Spinal cord (tissue), 9 donors: ENCODE measurements at regions not wholly inside any gene's neighbourhood (a gene's known extent, or its start where the extent isn't known, plus 50 kb on each side); places are given as distances from the start of the nearest gene placed in this dataset.

Experiments used
- DNase-seq, 6 donors: peaks; one replicate each; pipeline versions ENCODE4 v3.0.0 to v3.0.0-alpha.2; 2013 to 2015; ENCODE audit warnings: low spot score in 6 of 6, low read depth in 4 of 6
- H3K27ac ChIP-seq: one replicate; pipeline ENCODE4 v1.5.1; 2013; ENCODE audit warnings: low read depth, low read length, control low read depth
- H3K27me3 ChIP-seq: one replicate; pipeline ENCODE4 v1.6.1; 2013; ENCODE audit warnings: low read length; ENCODE audit not compliant: control insufficient read depth, insufficient read depth
- H3K36me3 ChIP-seq: one replicate; pipeline ENCODE4 v1.6.1; 2013; ENCODE audit warnings: low read length; ENCODE audit not compliant: control insufficient read depth, insufficient read depth
- H3K4me1 ChIP-seq: one replicate; pipeline ENCODE4 v1.6.1; 2013; ENCODE audit warnings: low read length; ENCODE audit not compliant: control insufficient read depth, insufficient read depth
- H3K4me3 ChIP-seq: one replicate; pipeline ENCODE4 v1.5.1; 2013; ENCODE audit warnings: low read depth, low read length, control low read depth
- H3K9me3 ChIP-seq: one replicate; pipeline ENCODE4 v1.6.1; 2013; ENCODE audit warnings: low read length; ENCODE audit not compliant: control insufficient read depth, insufficient read depth
- WGBS: methylation state at CpG from one replicate; pipeline ENCODE4 v1.1.5; 2013; ENCODE audit warnings: missing lambda C conversion rate; ENCODE audit not compliant: insufficient coverage; 5-methylcytosine and 5-hydroxymethylcytosine counted together
- donor health status: healthy.

DNA sequence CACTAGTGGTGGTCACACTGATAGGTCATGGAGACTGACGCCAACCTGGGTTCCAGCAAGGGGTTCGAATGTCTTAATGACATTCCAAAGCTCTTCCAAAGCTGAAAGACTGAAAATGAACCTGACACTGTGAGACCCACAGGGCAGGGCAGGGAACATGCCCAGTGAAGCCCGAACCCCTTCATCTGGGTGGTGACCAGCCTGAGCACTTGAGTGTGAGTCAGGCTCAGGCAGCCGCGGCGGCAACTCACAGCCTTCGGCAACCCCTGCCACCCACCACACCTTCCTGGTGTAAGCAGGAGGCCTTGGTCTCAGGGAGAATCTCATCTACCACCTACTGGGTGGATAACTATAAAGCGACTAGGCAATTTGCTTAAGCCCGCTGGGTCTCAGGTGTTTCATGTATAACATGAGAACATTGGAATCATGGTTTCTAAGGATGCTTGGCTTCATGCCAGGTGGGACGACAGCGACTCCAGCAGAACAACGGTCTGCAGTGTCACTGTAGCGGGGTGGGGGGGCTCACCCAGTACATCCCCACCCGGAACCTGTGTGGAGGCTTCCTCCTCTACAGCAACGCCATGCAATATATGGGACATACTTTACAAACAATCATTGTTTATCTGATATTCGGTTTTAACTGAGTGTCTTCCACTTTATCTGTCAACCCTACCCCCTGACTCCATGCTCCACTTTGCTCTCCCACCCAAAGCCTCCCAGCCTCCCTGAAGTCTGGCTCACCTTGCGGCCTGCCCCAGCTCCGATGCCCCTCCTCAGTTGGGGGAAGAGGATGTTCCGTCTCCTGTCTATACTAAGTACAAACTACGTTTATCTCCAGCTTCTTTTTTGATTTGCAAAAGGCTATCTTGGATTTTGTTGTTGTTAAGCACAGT is 125.0 kb upstream of the MEF2A start:
- no peak overlapping the region for H3K27ac ChIP-seq
- no peaks in the 10 kb centered on the region for H3K27me3 ChIP-seq
- peak in 2 of 6 donors; percentile 8 to 52 for DNase-seq
- peaks cover 46% of the 10 kb centered on the region for H3K4me1 ChIP-seq
- H3K36me3 ChIP-seq, result no peaks in the 10 kb centered on the region
- no peak overlapping the region for H3K4me3 ChIP-seq
- H3K9me3 ChIP-seq, result no peaks in the 10 kb centered on the region
- WGBS, result 96% methylated on average over 8 of the region's 20 CpGs

- peaks cover 40% of the 10 kb centered on the region for H3K4me1 ChIP-seq
These were observed 124.4 kb upstream of the MEF2A start for GRCh38 chr15:99441444-99441800.

GRCh38 chr15:99441871-99442251 is 123.9 kb upstream of the MEF2A start:
- Histone ChIP-seq H3K27me3 (peaks cover 4% of the 10 kb centered on the region), H3K4me1 (peaks cover 40% of the 10 kb centered on the region)
- no CpG with 5 or more reads among the region's 3 CpGs for WGBS

More at GRCh38 chr15:99441444-99441800, 124.4 kb upstream of the MEF2A start:
- no peak overlapping the region for H3K4me3 ChIP-seq
- 88% methylated on average over 5 of the region's 6 CpGs for WGBS
- no peaks in the 10 kb centered on the region for H3K36me3 ChIP-seq
- H3K27ac ChIP-seq, result no peak overlapping the region
- peak in 1 of 6 donors; percentile 0 for DNase-seq
- H3K27me3 ChIP-seq, result peaks cover under 1% of the 10 kb centered on the region
- H3K9me3 ChIP-seq, result no peaks in the 10 kb centered on the region

DNA sequence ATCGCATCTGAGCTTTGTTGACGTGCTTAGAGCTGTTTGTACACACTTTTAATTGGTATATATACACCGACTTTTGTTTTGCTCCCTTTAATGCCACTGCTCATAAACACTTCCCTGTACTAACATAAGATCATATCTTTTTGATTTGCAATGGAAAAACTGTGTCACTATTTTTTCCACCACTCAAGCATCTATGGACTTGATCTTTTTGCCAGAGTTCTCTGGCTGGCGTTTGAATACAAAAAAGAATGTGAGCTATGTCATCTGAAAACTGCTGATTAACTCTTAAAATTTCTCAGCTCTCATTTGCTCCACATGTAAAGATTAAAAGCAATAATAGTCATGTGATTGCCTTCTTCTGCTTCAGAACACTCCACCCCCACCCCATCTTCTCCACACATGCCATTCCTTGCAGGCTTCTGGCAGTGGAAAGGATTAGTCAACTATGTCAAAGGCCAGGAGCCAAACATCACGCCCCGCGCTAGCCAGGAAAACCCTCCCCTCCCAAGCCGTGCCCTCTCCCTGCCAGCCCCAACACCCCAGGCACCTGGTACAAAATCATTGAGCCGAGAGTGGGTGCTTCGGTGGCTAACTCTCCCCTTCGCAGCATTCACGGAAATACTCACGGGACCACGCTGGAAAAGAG is 123.4 kb upstream of the MEF2A start:
- Histone ChIP-seq H3K27ac (peak overlapping the region; percentile 29), H3K36me3 (no peaks in the 10 kb centered on the region), H3K4me1 (peaks cover 40% of the 10 kb centered on the region), H3K9me3 (no peaks in the 10 kb centered on the region), H3K4me3 (no peak overlapping the region), H3K27me3 (peaks cover 8% of the 10 kb centered on the region)
- 75% methylated on average over 8 of the region's 14 CpGs for WGBS
- no peak for DNase-seq

More at GRCh38 chr15:99441871-99442251, 123.9 kb upstream of the MEF2A start:
- Histone ChIP-seq H3K4me3 (no peak overlapping the region), H3K36me3 (no peaks in the 10 kb centered on the region), H3K27ac (peak overlapping the region; percentile 17), H3K9me3 (no peaks in the 10 kb centered on the region)
- DNase-seq, result no peak

DNA sequence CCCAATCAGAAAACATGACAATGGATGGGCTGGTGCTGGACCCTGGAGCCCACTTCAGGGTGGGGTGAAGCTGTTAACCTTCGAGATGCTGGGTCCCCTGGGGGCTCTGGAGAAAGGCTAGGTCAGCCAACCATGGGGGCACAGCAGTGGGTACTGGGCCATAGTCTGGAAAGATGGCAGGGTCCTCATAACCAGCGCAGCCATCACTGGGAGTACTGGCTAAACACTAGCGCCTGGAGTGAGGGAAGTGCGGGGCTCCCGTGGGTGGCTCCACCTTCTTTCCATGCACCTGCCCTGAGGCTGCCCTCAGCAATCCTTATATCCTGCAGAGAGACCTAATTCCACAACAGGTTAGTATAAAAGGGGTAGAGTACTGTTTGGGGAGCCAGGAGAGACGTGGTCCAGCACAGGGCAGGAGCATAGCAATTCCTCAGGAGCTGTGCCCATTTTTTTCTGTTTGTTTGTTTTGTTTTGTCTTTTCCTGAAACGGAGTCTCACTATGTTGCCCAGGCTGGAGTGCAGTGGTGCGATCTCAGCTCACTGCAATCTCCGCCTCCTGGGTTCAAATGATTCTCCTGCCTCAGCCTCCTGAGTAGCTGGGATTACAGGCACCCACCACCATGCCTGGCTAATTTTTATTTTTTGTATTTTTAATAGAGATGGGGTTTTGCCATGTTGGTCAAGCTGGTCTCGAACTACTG is 122.6 kb upstream of the MEF2A start:
- H3K36me3 ChIP-seq, result no peaks in the 10 kb centered on the region
- 87% methylated on average over 7 of the region's 10 CpGs for WGBS
- H3K4me3 ChIP-seq, result no peak overlapping the region
- peak overlapping the region; percentile 29 for H3K27ac ChIP-seq
- H3K4me1 ChIP-seq, result peaks cover 33% of the 10 kb centered on the region
- peaks cover 8% of the 10 kb centered on the region for H3K27me3 ChIP-seq
- no peaks in the 10 kb centered on the region for H3K9me3 ChIP-seq
- no peak for DNase-seq

- Histone ChIP-seq H3K27ac (peak overlapping the region; percentile 16), H3K27me3 (peaks cover 8% of the 10 kb centered on the region), H3K4me1 (peaks cover 29% of the 10 kb centered on the region), H3K4me3 (no peak overlapping the region), H3K36me3 (no peaks in the 10 kb centered on the region), H3K9me3 (no peaks in the 10 kb centered on the region)
- peak in 2 of 6 donors; percentile 14 to 59 for DNase-seq
- 79% methylated on average over 6 of the region's 13 CpGs for WGBS
These were observed 121.9 kb upstream of the MEF2A start for GRCh38 chr15:99443768-99444446.

- peak in 1 of 6 donors; percentile 37 for DNase-seq
- Histone ChIP-seq H3K36me3 (no peaks in the 10 kb centered on the region), H3K4me1 (peaks cover 29% of the 10 kb centered on the region), H3K27ac (no peak overlapping the region), H3K4me3 (no peak overlapping the region), H3K9me3 (no peaks in the 10 kb centered on the region), H3K27me3 (peaks cover 8% of the 10 kb centered on the region)
- 78% methylated on average over 6 of the region's 10 CpGs for WGBS
These were observed 120.4 kb upstream of the MEF2A start for GRCh38 chr15:99445272-99445850.

DNA sequence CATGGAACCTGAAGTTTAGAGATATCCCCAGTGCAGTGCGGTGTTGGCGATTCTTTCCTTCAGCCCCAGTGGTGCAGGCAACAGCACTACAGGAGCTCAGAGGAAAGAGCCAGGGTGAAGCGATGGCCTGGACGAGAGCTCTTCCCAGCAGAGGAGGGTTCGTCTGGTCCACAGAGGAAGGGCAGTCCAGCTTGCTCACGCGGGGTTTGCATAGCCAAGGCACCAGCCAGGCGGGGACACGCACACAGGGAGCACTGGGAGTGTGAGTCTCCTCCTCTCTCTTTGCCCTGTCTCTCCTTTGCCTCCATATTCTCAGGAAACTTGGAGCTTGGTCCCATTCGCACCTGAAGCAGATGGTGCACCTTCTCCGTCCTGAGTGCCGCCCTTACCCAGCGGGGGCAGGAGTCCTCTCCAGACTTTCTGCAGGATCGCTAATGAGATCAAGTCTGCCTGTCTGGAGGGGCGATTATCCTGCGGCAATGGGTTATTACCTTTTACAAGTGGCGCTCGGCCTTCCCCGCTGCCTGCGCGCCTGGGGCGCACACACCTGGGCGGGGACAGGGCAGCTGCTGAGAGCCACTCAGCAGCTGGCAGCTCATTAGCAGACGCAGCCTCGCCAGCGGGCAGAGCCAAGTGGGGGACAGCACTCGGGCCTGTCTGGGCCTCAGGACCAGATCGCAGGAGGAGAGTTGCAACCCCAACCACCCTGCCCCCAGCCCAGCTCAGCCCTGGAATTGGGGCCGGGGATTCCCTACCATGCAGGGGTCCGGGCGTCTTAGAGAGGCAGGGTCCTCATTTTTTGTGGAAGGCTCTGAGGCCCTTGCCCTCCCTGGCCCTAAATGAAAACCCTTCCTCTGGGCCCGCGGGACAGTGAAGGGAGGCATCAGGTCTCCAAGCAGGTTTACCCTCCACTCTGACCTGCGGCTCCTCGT is 119.0 kb upstream of the MEF2A start:
- H3K4me1 ChIP-seq, result peaks cover 33% of the 10 kb centered on the region
- no peak for DNase-seq
- 68% methylated on average over 35 of the region's 35 CpGs for WGBS
- no peaks in the 10 kb centered on the region for H3K9me3 ChIP-seq
- H3K36me3 ChIP-seq, result no peaks in the 10 kb centered on the region
- H3K27ac ChIP-seq, result no peak overlapping the region
- H3K27me3 ChIP-seq, result peaks cover 8% of the 10 kb centered on the region
- H3K4me3 ChIP-seq, result no peak overlapping the region
